ENCODE measurements at regions not wholly inside any gene's neighbourhood (a gene's known extent, or its start where the extent isn't known, plus 50 kb on each side); places are given as distances from the start of the nearest gene placed in this dataset.

DNA sequence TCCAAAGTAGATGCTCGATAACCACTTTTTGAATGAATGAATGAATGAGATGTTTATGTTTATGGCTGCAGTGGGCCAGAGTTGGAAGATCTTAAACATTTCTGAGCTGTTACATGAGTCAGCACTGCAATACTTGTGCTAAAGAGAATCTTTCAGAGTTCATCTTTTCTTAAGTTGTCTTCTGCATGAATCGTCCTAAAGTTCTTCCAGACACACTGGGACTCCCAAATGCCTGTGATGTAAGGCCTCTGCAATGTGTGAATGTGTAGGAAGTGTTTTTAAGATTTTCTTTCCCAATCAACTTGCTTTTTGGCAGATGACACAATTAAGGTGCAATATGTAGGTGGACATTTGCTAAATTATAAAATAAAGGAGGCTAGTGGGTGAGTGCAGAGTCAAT, 50.3 kb upstream of the TRIM9 start:
- in situ Hi-C loops (cut with HindIII; ENCODE audit: low sequenced_read_pairs): no loop called here

DNA sequence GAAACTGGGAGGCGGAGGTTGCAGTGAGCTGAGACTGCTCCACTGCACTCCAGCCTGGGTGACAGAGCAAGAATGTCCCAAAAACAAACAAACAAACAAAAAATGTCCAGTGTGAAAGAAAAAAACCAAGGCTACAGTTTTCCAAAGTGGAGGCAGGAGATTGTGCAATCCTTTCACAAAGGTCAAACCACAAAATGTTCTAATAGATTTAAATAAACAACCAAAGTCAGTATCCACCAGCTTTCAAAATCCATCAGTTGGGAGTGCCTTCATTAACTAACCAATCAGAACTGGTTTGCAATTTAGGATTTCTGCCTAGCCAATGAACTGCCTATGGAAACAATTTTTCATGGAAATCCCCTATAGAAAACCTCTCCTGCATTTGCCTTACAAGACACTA, 52.3 kb upstream of the TRIM9 start:
- in situ Hi-C loops (cut with HindIII; ENCODE audit: low sequenced_read_pairs): no loop called here

DNA sequence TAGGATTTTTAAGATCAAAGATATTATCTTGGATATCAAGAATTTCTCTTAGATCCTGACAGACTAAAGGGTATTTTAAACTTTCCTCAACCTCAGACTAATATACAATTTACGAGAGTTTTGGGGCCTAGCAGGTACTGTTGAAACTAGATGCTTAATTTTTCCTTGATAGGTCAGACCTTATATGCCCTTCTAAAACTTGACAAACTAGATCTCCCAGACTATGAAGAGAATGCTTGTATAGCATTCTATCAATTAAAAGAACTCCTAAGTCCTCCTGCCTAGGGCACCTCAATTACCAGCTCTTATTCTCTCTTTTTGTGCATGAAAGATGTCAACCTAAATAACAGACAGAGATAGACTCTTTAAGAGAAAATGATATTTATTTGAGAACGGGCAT, 60.4 kb upstream of the TRIM9 start:
- in situ Hi-C loops (cut with HindIII; ENCODE audit: low sequenced_read_pairs): no loop called here

DNA sequence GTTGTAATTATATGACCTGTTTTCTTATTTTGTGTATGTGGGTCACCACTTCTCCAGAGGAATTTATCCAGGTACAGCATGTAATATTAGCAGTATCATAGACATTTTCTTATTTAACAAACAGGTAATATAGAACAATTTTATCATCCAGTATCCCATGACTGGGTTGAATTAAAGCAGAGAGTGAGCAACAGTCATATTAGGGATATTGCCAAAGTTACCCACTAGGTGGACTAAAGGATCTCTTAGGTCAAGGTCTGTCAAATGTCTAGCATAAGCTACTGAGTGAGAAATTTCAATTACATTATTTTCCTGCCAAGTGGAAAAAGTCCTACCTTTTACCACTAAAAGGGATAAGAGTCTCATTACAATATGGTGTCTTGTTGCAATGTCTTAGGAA, 62.1 kb upstream of the TRIM9 start:
- in situ Hi-C loops (cut with HindIII; ENCODE audit: low sequenced_read_pairs): no loop called here

DNA sequence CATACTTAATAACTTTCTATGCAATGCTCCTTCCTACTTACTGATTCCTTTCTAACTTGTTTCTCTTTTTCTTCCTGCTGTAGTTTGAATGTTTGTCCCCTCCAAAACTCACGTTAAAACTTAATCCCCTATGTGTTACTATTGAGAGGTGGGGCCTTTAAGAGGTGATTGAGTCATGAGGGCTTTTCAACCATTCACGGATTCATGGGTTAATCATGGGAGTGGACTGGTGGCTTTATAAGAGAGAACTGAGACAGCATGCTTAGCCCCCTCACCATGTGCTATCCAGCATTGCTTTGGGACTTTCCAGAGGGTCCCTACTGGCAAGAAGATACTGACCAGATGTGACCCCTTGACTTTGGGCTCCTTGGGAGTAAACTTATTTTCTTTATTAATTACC, 66.0 kb upstream of the TRIM9 start:
- in situ Hi-C loops (cut with HindIII; ENCODE audit: low sequenced_read_pairs): no loop called here

DNA sequence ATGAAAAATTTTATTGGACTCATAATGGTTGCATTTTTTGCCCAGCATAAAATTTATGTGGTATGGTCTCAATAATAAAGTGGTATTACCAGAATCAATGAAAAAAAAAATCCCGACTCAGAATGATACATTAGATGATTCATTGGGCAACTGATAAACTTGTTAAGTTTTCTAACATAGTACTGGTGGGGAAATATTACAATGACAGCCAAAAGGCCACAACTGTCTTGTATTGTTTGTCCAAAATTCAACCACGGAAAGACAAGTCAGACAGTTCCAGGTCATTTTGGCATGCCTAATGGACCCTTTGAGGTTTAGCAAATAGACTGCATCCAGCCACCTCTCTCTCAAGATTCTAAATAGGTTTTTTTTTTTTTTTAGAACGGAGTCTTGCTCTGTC, 70.5 kb upstream of the TRIM9 start:
- in situ Hi-C loops (cut with HindIII; ENCODE audit: low sequenced_read_pairs): no loop called here

DNA sequence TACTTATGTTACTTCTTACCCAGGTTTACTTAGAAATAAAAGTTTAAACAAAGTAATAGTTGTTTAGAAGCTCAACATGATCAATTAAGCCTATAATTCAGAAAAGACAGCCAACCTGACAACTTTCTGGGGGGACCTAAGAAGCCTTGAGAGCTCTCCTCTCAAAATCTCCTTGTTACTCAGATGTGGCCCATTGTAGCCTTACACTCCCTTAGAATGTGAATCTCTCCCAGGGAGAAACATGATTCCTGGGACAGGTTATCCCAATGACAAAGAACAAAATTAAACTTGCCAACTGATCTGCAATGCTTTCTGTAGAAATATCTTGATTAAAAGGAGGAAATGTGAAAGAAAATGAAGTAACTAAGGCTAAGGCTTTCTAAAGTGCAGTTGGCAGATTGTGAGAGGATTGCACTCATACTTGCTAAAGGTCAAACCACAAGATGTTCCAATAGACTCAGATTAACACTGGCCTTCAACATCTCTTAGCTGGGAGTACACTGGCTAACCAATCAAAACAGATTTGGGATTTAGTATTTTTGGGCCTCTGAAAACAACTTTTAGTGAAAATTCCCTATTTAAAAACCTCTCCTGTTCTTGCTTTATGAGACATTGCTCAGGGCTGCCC, 72.3 kb upstream of the TMX1 start:
- in situ Hi-C loops (cut with HindIII; ENCODE audit: low sequenced_read_pairs): no loop called here

DNA sequence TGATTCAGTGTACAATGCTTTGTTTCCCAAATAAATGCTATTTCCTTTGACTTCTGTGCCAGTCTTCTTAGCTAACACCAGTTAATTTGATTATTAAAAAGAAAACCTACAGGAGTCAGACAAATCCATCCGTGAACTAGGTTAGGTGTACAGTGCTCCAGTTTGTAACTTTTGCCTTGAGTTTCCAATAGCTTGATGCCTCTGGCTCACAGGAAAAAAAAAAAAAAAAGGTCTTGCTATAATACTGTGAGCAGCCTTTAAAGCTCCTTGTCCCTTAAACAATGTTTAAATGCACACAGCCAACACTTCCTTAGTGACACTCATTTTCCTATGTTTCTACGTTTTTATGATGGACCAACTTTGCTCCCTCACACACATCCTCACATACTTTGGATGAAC, 71.8 kb upstream of the TMX1 start:
- in situ Hi-C loops (cut with HindIII; ENCODE audit: low sequenced_read_pairs): no loop called here

DNA sequence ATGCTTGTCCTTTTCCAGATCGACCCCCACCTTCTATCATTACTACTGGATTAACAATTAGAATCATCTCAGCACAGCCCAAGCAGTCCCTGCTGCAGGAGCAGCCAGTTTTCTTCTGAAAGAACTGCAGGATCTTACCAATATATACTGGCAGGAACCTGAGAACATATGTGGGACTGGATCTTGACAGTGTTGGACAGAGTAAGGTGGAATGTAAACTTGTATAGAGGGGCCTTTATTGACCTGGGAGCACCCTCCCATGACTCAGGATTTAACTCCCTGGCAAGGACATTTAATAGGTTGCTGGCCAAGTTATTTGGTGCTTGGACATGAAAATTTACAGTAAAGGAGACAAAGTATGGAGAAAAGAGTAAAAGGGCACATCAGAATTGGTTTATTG, 66.2 kb upstream of the TMX1 start:
- in situ Hi-C loops (cut with HindIII; ENCODE audit: low sequenced_read_pairs): loop anchor here (10.0 kb wide), 1 partner anchor 59 kb away; no protein-coding TSS in a partner anchor

DNA sequence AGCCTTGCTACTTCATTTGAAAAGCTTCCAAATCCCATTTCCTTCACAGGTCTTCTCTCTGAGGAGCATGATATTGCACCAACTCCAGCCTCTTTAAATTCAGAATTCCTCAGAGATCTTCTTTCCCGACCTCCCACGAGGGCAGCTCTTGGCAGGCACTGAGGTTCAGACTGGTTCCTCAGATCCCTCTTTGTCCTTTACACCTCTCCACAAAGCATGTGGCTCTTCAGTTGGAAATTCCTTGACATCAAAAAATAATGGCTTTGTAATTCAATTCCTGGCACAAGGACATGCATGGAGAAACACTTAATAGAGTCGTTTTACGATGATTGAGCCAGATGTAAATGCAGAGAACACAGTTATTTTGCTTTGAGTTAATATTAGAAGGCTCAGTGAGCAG, 63.2 kb upstream of the TMX1 start:
- in situ Hi-C loops (cut with HindIII; ENCODE audit: low sequenced_read_pairs): loop anchor here (10.0 kb wide), 1 partner anchor 62 kb away; no protein-coding TSS in a partner anchor

DNA sequence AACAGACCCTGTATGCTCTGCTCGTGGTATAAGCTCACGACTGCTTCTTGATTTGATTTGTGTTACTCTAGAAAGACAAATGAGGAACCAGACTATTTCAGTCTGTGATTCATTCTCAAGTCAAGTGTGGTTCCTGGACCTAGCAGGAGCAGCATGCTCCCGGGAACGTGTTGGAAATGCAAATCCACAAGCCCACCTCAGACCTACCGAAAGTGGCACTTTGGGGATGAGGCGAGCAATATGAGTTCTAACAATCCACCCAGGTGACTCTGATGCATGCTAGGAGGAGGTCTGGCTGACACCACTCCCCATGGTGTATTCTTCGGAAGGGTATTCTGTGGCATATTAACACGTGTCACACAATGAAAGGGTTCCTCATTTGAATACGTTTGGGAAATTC, 59.5 kb upstream of the TMX1 start:
- in situ Hi-C loops (cut with HindIII; ENCODE audit: low sequenced_read_pairs): no loop called here

DNA sequence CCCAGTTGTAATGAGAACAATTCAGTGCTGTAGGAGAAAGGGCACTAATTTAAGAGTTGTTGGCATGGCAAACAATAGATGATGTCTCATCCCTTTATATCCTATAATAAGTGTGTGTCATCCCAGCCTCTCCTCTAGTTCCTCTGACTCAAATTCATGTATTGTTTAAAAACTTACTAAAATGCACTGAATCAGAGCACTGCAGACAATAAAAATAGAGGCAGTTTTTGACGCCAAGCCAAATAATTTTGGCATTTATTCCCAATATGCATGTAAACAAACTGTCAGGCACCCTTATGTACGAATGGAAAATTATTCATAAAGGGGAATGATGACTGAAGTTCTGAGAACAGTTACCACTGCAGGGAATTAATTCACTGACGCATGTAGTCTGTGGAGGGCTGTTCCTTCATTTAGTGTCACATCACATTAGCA, 57.9 kb upstream of the TMX1 start:
- in situ Hi-C loops (cut with HindIII; ENCODE audit: low sequenced_read_pairs): no loop called here

DNA sequence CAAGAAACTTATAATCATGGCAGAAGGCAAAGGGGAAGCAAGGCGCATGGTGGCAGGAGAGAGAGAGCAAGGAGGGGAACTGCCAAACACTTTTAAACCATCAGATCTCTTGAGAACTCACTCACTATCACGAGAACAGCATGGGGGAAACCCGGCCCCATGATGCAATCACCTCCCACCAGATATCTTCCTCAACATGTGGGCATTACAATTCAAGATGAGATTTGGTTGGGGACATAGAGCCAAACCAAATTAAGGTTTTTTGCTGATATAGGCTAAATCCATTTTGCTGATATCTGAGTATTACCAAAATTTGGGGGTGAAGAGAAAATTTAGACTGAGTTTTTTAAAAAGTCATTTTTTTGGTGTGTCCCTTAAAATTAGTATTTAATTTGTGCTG, 54.9 kb upstream of the TMX1 start:
- in situ Hi-C loops (cut with HindIII; ENCODE audit: low sequenced_read_pairs): no loop called here

DNA sequence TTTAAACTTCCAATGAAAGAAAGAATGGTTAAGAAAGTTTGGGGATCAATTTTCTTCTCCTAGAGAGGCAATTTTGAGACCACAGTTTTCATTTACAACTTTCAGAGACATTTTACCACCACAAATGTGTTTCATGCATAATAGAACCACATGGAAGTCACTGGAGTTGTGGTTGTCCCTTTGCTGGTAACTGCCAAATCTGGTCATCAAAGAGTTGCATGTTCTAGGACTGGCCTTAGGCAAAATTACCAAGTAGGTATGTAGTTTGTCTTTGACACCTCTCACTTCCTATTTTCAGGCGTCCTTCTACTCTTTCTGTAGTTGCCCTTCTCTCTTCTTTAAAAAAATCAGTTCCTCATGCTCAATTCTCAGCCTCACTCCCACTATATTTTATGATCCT, 54.3 kb upstream of the TMX1 start:
- in situ Hi-C loops (cut with HindIII; ENCODE audit: low sequenced_read_pairs): no loop called here

DNA sequence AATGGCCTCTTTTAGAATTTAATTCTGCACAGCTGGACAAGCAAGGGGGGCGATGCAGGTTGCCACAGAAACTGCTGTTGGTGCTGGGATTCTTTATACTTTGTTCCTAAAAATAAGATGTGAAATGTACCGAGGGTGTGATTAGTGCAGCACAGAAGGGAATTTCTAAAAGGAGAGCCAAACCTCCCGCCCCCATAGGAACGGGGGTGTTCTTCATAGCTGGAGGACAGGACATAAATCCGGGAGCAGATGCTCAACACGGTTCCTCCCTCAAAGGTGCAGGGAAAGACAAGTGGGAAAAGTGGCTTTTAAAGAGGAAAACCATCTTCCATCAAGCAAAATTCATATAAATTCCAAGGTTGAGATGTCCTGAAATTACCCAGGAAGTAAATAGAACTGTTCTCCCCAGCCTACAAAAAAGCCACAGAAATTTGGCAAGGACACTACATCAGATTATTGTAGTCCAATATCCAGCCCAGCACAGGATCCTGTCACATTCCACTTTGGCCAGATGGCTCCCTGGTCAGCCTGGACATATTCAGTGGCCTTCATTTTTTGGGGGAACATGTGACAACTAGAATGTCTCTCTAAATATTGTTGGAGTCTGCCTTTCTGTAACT, 51.4 kb upstream of the TMX1 start:
- in situ Hi-C loops (cut with HindIII; ENCODE audit: low sequenced_read_pairs): no loop called here

DNA sequence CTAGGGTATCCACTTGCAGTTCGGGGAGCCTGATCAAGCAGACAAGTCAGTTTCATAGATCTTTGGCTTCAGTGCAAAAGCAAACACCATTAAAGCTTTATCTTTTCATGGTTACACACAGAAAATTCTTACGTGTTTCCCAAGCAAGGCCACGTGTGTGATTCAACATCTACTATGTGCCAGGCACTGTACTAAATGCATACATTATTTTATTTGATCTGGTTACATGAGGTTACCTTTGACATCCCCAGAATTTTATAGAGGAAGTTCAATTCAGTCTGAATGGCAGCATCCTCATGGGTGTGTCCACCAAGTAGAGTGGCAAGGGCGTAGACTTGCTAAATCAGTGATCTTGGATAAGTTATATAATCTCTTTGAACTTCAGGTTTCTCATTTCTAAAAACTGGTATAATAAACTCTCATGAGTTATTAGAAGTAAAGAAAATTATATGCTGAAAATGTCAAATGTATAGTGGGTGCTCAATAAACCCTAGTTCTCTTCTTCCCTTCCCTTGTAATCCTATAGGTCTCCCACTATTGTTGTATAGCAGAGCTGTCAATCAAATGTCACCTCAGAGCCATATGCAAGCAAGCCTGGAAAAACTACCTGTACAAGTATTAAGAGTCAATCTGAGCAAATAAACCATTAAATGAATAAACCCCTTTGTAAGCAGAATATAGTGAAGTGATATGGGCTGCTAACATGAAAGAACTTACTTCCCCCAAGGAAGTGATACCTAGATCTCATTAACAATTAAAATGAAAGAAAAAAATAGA, 50.3 kb upstream of the TMX1 start:
- in situ Hi-C loops (cut with HindIII; ENCODE audit: low sequenced_read_pairs): no loop called here
